NCI-H345 treated with DMSO at 0.1 percent for 48 hours (cell line): ENCODE measurements at regions not wholly inside any gene's neighbourhood (a gene's known extent, or its start where the extent isn't known, plus 50 kb on each side); places are given as distances from the start of the nearest gene placed in this dataset.

Experiments used
- DNase-seq: peaks from one replicate; lab custom pipeline; 2025; ENCODE audit not compliant: unreplicated experiment; lab: John Stamatoyannopoulos, UW

DNA sequence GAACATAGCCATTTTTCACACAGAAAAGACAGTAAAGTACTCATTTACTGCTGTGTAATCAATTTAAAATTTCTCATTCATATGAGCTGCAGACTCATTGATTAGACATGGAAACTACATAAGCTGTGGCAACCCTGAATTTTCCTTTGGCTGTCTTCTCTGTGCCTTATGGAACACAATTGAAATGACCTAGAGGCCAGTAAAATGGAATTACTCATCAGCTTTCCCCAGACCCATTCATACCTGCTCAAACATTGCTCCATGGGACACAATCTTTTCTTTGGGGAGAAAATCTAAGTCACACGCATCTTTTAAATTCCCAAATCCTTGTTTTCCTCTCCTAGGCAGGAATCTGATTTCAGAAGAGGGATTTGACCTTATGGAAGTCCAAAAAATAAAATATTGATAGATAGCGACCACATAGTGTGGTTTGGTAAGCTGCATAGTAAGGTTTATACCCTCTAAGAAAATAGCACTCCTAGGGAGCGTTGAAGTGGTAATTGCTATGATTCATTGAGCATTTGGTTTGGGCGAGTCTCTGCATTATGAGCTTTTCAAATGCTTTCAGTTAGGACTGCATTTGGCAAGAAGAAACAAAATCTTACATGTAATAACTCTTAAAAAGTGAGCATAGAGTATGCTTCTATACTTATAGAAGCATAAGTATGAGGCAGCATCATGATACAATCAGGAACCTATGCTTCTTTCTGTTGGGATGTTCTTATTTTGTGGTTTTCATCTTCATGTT lies 243.4 kb upstream of the GADL1 start:
- no peak for DNase-seq

DNA sequence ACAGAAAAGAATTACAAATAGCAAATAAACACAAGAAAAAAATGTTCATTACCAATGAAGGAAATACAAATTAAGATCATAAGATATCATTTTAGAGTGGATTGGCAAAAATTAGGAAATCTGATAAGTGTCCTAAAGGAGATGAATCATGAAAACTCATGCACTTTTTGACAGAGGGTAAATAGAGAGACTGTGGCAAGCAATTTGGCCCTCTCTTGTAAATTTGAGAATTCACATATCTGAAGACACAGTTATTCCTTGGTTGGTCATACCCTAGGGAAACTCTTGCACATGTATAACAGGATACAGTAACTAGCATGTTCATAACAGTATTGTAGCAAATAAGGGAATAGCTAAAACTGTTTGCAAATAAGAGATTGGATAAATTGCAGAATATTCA lies 246.0 kb upstream of the GADL1 start:
- no peak for DNase-seq

DNA sequence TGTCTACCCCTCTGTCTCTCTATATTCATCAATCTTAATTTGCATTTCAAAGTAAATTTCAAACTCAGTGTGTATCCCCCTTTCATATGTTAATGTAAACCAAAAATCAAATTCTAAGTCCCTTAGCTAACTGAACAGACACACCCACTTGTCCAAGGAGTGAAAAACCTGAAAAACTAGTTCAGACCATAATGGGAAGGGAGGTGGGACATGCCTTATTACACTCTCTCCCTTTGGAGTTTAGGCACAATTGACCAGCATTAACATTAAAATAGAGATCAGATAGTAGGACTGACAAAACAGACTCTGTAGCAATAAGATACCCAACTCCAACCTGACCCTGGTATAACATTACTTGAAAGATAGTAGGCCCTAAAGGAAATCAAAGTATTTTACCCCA lies 247.7 kb upstream of the GADL1 start:
- DNase-seq, result peak; percentile 15

DNA sequence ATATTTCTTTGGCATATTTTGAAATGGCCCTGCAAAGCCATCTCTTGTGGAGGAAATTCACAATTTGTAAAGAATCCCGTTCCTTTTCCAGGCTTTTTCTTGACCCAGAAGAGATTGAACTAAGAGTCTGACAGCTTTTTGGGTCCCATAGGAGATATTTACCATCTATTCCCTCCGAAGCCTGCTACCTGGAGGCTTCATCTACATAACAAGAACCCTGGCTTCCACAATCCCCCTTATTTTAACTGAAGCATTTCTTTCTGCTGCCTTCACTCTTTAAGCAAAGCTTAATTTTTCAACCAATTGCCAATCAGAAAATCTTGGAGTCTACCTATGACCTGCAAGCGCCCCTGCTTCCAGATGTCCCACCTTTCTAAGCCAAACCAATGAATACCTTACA lies 248.1 kb upstream of the GADL1 start:
- DNase-seq, result no peak

DNA sequence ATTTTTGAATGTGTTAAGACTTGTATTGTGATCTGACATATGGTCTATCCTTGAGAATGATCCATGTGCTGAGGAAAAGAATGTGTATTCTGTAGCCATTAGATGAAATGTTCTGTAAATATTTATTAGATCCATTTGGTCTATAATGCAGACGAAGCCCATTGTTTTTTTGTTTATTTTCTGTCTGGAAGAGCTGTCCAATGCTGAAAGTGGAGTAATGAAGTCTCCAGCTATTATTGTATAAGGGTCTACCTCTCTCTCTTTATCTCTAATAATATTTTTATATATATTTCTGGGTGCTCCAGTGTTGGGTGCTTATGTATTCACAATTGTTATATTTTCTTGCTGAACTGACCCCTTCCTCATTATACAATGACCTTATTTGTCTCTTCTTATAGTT lies 250.6 kb upstream of the GADL1 start:
- DNase-seq, result no peak

DNA sequence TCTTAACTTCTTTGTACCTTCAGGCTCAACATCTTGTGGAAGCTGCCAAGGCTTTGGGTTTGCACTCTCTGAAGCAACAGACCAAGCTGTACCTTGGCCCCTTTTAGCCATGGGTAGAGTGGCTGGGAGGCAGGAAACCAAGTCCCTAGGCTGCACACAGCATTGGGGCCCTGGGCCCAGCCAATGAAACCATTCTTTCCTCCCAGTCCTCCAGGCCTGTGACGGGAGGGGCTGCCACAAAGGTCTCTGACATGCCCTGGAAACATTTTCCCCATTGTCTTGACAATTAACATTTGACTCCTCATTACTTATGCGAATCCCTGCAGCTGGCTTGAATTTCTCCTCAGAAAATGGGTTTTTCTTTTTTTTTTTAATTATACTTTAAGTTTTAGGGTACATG lies 253.1 kb upstream of the GADL1 start:
- no peak for DNase-seq

DNA sequence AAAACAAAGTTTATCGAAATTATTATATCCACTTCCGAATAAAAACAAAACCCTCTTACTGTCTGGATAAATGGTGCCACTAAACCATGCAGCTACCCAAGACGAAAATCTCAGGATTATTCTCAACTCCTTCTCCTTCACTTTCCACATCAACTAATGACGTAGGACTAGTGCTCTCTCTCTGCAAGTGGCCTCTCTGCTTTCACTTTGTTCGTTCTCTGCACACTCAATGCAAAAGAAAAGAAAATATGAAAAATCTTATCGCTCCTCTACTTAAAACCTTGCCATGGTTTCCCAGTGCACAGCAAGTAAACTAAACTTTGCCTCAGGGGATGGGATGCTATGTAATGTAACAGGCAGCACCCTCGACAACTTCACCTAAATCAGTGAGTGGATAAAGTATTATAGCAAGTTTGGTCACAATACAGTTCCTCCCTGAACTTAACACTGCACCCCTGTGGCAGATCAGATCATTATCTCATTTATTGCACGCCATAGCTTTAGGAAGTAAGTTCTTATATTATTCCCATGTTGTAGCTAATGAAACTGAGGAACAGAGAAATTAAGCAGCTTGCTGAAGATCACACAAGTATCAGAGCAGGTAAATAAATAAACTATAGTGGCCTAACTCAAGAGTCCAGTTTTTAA lies 262.7 kb upstream of the GADL1 start:
- DNase-seq, result no peak

DNA sequence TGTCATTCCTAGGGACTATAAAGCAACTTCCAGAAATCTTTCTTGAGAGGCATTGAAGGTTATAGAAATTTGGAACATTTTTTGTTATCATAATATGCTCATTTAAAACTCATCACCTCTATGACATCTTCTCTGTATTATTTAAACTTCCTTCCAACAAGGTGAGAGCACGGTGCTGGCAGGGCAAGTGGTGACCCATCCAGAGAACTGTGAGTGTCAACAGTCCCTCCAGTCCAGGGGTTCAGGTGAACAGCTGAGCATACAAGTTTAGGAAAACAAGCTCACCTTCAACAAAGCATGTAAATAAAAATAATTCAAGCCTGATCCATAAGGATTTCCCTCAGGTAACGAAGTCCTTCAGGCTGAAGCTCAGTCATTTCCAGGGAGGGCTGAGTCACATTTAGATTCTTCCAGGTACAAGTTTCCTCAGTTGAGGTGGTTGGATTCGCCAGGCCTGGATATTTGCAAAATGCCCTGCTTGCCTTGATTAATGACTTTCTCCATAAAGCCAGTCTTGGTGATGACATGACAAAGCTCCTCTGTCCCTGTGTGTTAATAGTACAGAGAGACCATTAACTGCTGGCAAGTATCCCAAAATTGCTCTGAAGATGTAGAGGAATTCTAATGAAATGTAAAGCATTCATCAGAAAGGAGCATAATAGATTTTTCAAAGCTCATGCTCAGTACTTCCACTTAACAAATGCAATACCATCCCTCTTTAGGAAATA lies 263.6 kb upstream of the GADL1 start:
- no peak for DNase-seq

DNA sequence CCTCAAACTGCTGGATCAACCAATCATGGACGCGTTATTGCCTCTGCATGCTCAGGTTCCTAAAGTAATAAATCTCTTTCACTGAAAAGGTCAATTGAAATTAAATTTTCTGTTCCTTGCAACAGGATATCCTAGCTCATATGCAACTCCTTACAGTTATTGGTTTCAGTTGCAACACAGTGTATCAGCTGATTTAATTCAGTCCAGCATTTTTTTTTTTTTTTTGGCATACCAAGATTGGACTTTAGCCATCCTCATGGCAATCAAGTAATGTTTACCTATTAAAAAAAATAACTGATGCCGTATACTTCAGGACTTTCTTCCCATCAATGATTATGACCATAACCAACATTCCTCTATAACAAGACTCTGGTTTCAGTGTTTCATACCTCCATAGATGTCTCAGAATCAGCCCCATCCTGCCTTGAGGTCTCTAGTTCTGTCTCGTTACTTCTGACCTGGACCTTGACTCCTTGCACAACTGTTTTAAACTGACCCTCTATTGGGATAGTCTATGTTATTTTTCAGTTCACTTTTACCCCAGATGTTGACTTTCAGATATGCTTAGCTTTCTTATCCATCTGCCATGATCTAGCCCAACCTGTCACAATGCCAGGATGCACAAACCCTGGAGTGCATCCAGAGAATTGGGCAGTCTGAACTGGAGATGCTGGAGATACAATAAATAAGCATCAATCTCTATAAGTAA lies 265.0 kb upstream of the GADL1 start:
- DNase-seq, result no peak

DNA sequence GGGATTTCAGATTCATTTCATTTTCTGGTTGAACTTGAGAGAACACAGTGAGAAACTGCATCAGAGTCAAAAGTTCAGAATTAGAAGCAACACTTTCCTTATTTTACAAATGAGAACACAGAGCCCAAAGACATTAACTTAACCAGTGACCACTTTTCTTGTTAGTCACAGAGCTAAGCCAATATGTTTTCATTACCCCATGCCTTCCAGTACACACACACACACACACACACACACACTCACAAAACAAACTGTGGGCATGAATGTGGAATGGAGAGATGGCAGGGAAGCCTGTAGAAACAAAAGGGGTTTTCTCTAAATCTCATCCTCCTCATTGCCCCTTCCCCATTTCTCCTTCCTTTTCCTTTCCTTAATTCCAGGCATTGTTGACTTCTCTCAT lies 267.4 kb upstream of the GADL1 start:
- no peak for DNase-seq

DNA sequence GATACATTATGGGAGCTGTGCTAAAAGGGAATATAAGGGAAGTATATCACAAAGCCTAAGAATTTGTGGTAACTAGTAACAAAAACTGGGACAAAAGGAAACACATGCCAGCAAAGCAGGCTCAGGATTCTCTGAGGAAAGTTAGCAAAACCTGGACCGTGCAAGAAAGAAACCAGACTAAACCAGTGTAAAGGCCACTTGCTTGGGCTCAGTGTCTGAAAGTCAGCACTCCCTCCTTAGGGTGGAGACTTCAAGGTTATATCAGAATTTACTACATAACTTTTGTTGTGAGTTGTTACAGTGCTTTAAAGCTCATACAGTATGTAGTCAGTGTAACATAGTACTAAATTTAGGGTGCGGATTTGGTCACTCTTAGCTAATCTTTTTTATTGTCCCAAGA lies 269.9 kb upstream of the GADL1 start:
- DNase-seq, result no peak

DNA sequence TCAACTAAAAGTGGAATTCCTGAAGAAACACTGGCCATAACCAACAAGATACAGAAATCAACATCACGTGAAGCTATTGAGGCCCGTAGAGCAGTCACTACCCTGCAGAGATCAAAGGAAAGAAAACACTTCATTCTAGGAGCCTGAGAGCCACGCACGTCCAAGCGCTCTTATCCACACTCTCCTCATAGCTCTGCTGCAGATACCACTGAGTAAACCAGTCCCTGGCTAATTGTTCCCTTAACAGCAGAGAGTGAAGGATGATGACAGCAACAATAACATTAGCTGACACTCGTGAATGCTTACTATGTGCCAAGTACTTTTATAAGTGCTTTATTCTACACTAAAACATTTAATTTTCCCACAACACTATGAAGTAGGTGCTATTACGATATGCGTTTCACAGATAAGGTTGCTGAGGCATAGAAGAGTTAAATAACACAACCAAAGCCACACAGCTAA lies 271.0 kb upstream of the GADL1 start:
- peak; percentile 85 for DNase-seq

DNA sequence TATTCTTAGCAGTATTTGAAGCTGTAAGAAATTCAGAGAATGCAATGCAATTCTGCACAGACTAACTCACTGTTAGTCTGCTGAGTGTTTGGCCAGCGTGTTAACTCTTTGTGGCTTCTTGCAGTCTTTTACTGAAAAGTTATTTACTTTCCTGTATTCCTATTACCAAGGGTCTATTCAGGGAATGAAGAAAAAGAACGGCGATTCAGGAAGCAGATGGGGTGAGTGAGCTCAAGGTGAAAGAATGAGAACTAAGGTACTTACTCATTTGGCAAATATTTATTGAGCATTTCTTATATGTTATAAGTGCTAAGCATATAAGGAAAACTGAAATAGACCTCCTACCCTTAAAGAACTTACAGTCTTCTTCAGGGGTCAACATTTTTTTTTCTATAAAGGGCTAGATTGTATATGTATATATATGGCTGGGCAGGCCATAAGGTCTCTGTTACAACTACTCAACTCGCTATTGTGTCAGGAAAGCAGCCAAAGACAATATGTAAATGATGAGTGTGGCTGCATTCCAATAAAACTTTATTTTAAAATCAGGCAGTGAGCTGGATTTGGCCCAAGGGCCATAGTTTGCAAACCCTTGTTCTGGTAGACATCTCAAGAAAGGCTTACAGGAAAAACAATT lies 271.9 kb upstream of the GADL1 start:
- DNase-seq, result no peak

DNA sequence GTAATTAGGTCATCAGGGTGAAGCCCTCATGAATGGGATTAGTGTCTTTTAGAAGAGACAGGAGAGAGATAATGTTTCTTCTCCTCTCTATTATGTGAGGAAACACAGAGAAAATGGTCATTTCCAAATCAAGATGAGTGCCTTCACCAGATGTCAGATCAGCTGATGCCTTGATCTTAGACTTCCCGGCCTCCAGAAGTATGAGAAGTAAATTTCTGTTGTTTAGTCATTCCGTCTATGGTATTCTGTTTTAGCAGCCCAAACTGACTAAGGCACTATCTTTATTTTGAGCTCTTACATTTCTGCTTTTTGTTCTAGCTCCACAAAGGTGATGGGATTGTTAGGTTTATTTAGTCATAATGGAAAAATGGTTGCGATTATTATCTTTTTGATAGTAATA lies 273.2 kb upstream of the GADL1 start:
- DNase-seq, result no peak

DNA sequence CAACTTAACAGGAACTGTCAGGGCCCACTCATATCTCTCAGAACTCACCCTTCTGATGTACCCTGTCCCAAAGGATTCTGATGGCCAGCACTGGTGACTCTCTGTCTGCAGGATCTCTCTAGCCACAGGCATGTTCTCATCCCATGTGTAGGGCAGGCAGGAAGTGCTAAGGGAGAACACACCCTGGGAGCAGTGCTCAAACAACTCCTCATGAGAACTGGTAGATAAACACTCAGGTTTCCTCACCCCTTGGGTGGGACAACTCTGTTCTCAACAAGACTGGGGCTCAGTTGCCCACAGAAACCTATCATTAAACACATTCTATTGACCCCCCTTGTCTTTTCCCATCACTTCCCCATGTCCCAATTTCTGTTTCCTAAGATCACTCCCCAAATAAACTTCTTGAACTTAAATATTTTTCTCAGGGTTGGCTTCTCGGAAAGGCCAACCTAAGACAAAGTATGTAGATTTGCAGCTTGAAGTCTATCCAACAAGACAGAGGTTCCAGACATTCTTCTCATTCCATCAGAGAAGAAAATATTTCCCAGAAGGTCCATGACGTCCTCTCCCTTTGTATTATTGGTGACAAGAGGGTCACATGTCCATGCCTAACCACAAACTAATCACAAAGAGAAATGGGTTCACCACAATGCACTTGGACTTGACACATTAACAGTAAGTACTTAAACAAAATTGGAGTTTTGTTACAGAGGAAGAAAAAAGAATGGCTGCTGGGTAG lies 276.6 kb upstream of the GADL1 start:
- no peak for DNase-seq

DNA sequence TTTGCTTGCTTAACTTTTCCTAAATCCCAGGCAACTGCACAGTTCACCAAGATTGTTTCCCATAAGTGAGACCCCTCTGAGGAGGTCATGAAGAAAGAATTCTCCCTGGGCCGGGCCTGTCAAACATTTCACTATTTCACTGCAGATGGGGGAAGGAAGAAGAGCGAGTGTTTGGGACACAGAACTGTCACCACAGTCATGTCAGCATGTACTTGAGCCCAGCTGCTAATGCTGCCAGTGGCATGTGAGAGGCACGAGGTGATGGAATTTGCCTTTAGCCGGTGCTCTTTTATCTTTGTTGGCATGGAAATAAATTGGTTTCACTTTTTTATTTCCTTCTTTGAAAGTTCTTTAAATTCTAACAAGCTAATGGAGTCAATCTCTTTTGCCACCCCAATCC lies 277.9 kb upstream of the GADL1 start:
- DNase-seq, result no peak

DNA sequence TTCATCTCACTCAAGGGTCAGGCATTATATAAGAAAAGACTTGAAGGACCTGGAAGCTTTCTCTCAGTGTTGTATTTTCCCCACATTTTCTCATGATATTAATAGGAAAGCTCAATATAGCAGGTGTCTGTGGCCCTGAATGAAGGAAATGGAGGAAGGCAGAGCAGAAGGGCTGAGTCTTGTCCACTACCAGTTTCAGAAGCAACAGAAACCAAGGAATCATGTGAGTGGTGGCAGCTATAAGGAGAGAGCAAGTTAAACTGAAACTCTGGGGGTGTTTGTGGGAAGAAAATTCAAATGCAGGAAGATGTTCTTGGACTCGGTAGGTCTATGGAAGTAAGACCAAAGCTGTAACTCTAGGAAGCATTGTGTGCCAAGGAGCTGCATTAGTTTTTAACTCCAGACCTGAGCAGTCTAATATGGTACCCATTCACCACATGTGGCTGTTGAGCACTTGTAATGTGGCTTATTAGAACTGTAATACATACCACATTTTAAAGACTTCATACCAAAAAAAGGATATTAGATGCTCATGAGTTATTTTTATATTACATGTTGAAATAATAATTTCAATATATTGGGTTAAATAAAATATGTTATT lies 278.8 kb upstream of the GADL1 start:
- no peak for DNase-seq

DNA sequence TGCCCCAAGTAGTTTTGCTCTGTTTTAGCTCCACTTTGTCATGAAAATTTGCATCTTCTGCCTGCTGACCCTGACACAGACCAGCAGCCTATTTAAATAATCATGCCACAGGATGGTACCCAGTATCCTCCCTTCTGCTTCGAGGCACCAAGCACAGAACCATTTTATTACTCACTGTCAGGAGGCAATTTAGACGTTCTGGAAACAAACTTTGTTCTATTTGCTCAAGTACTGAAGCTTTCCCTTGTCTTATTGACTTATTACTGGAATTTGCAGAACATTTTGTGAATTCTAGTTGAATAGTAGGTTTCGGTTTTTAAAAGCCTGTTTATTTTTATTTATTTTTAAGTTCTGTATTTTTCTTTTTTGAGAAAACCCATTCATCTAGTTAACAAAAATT lies 279.6 kb upstream of the GADL1 start:
- DNase-seq, result no peak

DNA sequence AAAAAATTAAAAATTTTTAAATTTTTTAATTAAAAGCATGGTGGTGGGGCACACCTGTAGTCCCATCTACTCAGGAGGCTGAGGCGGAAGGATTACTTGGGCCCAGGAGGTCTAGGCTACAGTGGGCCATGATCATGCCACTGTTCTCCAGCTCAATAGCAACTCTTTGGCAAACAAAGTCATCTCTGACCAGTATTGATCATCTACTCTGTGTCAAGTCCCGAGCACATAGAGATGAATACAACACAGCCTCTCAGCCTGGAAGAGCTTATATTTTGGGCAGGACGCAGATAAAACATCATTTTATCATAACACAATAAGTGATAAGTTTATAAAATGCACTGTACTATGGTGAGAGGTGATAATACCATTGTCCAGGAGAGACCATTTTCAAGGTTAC lies 281.6 kb upstream of the GADL1 start:
- no peak for DNase-seq

DNA sequence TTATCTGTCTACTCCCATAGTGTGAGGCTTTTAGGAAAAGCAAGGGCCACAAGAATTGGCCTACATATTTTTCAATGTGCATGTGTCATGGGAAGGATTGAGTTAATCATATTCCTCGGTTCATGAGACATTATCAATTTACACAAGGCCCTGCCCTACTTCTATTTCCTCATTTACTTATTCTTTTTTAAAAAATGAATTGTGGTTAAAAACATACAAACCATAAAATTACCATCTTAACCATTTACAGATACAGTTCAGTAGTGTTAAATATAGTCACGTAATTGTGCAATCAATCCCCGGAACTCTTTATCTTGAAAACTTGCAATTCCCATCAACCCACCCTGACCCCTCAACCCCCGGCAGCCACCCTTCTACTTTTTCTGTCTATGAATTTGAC lies 284.0 kb upstream of the GADL1 start:
- no peak for DNase-seq
